GM18520 (cell line): ENCODE measurements at regions not wholly inside any gene's neighbourhood (a gene's known extent, or its start where the extent isn't known, plus 50 kb on each side); places are given as distances from the start of the nearest gene placed in this dataset.
"Not testable (repeated sequence)": the region's sequence is repeated elsewhere in the genome, so short reads cannot be mapped to it uniquely, and the experiment has no call there.

Experiments used
- ATAC-seq: cut with Tn5 transposase; IDR thresholded peaks from one replicate; pipeline ENCODE4 v1.9.1; 2021; ENCODE audit not compliant: unreplicated experiment

GRCh38 chr6:98395610-98396166 is 438.7 kb upstream of the POU3F2 start:
- no peak for ATAC-seq

GRCh38 chr6:98416027-98416426 is 418.3 kb upstream of the POU3F2 start:
- no peak for ATAC-seq

GRCh38 chr6:98416497-98417158 is 417.7 kb upstream of the POU3F2 start:
- ATAC-seq: not testable (repeated sequence)

- ATAC-seq: peak; percentile 82
Measured at GRCh38 chr6:98433325-98434056, 400.9 kb upstream of the POU3F2 start.

- ATAC-seq: no peak
Measured at GRCh38 chr6:98443633-98444032, 390.7 kb upstream of the POU3F2 start.

GRCh38 chr6:98452685-98453084 is 381.7 kb upstream of the POU3F2 start:
- no peak for ATAC-seq

GRCh38 chr6:98454809-98455322 is 379.5 kb upstream of the POU3F2 start:
- no peak for ATAC-seq

- ATAC-seq: no peak
Measured at GRCh38 chr6:98458708-98459107, 375.7 kb upstream of the POU3F2 start.

- no peak for ATAC-seq
Measured at GRCh38 chr6:98463038-98464000, 371.1 kb upstream of the POU3F2 start.

GRCh38 chr6:98467091-98467490 is 367.3 kb upstream of the POU3F2 start:
- no peak for ATAC-seq

GRCh38 chr6:98467902-98468301 is 366.5 kb upstream of the POU3F2 start:
- no peak for ATAC-seq

- ATAC-seq: no peak
Measured at GRCh38 chr6:98469141-98469540, 365.2 kb upstream of the POU3F2 start.

GRCh38 chr6:98470821-98471220 is 363.6 kb upstream of the POU3F2 start:
- ATAC-seq: no peak

- no peak for ATAC-seq
Measured at GRCh38 chr6:98471444-98471843, 362.9 kb upstream of the POU3F2 start.

- no peak for ATAC-seq
Measured at GRCh38 chr6:98477231-98477630, 357.1 kb upstream of the POU3F2 start.

GRCh38 chr6:98484696-98485095 is 349.7 kb upstream of the POU3F2 start:
- no peak for ATAC-seq

- no peak for ATAC-seq
Measured at GRCh38 chr6:98485593-98485992, 348.8 kb upstream of the POU3F2 start.

- ATAC-seq: no peak
Measured at GRCh38 chr6:98486057-98486456, 348.3 kb upstream of the POU3F2 start.

- no peak for ATAC-seq
Measured at GRCh38 chr6:98487612-98488011, 346.8 kb upstream of the POU3F2 start.

- no peak for ATAC-seq
Measured at GRCh38 chr6:98498144-98498775, 336.1 kb upstream of the POU3F2 start.
